Stimulated activated CD8-positive, alpha-beta memory T cell treated with anti-CD3 and anti-CD28 coated beads, Interleukin-2, amount 100 ng/mL, for 48 hours (primary cell): ENCODE measurements at regions not wholly inside any gene's neighbourhood (a gene's known extent, or its start where the extent isn't known, plus 50 kb on each side); places are given as distances from the start of the nearest gene placed in this dataset.

Experiments
- DNase-seq, 2 donors: peaks; one replicate each; pipeline ENCODE4 v3.0.0-alpha.2; 2020; ENCODE audit warnings: low read depth in 2 of 2

DNA sequence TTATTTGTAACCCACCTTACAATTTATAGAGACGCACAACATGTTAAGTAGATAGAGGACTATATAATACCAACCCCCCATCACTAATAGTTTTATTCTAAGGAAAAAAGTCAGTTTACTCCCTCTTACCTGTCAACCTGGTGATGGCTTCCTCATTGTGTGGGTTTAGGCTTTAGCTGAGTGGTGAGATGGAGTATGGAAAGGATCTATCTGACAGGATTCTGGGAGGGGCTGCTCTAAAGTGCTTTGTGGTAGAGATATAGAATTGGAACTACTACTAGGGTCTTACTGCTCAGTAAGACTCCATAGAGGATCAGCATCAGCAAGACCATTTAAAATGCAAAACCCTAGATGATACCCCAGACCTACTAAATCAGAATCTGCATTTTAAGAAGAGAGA is 82.1 kb upstream of the IFNE start:
- DNase-seq = no peak

DNA sequence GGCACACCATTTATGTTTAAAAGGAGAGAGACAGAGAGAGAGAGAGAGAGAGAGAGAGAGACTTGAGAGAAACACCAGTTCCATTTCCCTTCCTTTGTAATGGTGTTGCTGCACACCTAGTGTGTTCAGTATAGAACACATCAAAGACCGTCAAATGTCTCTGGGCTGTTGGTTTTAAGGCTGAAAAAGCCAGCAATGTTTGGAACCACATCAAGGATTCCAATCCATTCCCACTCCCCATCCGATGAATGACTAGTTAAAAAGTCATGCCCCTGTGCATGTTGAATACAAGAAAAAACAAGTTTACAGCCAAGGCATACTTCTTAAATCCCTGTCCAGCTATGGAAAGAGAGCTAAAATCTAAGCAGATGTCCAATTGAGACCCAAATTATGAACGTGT is 83.0 kb upstream of the IFNE start:
- no peak for DNase-seq

DNA sequence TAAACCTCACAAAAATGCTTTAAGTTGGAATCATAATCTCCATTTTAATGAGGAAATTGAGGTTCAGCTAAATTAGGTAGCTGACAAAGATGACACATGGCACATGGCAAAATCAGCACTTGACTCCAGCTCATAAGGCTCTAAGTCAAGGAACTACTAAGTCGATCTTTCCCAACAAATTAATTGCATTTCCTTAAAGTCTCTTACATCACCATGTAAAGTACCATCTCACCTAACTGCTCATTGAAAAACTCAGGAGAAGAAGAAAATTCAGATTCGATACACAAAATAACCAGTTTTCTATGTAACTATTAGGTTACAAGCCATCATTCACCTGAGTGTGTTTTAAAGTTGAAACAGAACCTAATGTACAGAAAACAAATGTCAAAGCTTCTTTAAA is 85.8 kb upstream of the IFNE start:
- DNase-seq = no peak

DNA sequence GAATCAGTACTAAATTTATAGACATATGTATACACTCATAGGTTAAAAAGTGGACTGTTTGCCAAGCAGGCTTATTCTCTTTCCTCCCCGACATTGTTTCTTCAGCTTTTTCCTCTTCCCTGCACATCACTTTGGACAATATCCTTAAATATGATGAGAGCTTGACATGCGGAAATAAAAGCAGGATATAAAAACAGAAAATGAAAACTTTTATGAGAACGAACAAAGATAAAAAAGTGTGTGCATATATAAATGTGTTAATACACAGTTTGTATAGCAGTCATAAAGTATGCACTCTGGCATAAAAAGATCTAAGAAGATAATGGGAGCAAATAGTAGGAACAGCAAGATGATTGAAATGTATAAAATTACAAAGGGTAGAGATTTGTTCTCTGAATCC is 86.4 kb upstream of the IFNE start:
- DNase-seq = no peak

DNA sequence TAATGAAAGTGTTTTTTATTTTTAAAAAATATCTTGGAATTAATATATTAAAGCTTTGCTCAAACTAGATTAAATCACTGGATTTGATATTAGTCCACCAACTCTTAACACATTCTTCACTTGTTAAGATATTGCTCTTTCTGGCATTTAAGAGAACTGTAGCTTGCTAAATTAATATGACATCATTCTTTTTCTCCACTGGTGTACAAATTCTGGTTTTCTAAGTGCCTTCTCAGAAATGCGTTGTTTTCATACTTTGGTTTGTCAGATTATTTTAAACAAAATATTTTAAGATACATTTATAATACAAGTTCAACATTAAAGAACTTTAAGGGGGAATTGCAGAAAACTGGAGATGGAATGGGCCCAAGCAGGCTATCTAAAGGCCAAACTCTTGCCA is 87.6 kb upstream of the IFNE start:
- DNase-seq = no peak

DNA sequence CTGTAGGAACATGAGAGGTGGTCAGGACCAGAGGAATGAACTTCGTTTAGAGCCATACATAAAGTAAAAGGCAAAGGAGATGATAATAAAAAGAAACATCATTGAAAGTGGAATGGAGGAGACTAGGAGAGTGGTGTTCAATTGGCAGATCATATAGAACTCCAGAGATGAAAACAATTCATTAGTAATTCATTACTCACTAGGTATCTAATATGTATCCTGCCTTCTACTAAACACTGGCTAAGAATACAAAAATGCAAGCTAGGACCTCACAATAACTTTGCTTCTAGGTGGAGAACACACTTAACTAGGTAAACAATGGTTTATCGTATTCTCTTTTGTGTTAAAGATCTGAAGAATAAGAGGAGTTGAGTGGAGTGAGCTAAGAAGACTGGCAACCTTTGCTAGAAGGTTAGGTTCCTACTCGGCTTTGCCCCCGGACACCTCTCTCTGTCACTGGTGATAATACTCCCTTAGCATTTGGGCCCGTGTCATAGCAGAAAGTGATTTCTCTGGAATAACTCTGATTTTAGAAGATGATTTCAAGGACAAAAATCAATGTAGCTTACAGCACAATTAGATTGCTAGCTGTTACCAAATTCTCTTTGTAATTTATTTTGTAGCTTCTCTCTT is 88.6 kb upstream of the IFNE start:
- DNase-seq = no peak

DNA sequence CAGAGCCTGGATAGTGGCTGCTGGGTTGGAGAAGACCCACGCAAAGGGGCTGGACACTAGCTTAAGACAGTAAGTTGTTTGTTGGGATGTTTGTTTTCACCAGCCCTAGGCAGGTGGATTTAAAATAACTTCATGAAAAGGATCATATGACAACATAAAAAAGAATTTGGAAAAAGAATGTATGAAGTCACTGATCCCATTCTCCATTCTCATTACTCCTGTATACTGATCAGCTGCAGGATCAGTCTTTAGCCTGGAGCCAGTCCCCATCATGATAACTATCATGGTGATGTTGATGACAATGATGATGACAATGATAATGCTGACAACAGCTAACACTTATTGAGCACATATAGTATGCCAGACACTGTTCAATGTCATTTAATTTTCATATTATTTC is 92.1 kb upstream of the IFNE start:
- DNase-seq = no peak

DNA sequence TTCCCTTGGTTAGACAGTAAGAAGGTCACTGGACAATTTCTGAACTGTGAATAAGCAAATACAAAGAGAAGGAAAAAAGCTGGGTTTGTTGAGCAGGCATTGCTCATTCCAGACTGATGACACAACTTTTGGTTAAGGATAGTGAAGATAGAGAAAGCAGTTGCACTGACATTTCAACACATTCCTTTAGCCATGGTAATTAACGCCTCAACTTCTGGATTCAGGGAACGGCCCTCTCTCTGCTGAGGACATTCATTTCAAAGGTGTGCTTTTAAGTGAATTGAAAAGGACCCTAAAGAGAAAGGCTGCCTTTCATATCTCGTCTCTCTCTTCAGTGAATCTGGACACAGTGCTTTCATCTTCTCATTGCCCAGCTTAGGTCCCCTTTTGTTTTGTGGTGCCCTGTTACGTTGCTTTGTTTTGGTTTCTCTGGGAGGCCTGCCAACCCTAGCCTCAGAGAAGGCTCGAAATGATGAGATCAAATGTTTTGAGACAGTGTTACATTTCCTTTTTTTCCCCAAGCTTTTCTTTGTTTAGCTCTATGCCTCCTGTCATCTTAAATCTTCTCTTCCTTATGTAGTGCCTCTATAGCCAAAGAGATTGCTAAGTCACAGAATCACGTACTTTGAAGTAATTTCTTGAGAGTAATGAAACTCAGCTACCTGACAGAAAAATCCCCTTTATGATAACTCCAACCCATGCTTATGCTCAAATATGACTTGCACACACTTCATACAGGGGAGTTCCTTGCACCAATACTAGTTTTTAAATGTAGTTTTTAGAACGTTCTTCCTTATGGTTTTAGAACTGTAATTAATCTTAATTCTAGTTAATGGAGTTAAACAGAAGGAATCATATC is 94.4 kb upstream of the IFNE start:
- no peak for DNase-seq

DNA sequence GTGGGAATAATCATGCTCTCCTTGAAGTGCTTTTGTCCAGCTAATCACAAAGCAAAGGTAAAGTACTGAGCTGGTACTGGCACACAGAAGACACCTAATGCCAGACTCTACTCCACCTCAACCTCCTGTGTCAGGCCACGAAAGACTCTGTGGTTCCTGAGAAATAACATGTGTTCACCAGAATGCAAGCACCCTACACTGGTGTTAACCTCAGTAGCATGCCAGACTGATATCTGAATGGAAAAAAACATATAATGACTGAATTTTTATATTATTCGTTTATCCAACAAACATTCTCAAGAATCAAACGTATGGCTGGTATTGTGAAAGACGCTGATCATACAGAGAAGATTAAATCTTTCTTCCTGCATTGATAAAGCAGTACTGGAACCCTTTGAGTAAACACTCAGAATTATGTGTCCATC is 97.1 kb upstream of the IFNE start:
- no peak for DNase-seq

DNA sequence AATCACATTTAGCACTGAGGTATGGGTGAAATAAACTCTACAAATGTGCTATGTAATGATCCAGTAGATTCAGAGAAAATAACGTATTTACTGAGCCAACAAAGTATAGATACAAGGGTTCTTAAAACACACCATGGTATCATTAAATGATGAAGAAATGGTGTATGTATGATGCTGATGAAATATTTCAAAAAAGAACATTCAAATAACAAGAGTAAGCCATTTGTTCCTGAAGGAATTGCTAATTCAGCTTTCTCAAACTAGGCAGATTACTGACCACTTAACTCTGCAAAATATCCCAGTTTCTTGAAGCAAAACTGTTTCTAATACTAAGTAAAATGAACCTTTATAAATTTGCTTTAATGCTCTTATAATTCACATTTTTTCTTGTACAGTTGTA is 97.6 kb upstream of the IFNE start:
- no peak for DNase-seq

DNA sequence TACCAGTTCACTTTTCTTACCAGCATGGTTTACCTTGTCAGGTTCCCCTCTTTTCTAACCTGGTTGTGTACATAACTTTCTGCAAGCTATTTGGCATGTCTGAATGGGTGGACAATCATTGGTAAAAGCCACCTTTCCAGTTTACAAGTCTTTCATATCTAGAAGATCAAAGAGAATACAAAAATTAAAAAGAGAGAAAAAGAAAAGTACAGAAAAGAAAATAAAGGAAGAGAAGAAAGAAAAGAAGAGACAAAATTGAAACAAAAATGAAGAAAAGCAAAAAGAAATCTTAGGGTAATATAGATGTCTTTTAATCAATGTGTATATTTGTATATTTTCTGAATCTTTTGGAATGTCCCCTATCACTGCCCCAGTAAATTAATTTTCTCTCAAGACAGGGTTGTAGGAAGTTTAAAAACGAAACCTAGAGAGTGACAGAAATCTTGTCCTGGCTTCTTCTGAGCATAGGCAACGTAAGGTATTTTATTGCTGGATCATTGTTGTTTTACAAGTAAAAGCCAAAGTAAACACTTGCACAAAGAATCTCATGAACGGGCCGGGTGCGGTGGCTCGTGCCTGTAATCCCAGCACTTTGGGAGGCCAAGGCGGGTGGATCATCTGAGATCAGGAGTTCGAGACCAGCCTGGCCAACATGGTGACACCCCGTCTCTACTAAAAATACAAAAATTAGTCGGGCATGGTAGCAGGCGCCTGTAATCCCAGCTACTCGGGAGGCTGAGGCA is 98.7 kb upstream of the IFNE start:
- DNase-seq = no peak

DNA sequence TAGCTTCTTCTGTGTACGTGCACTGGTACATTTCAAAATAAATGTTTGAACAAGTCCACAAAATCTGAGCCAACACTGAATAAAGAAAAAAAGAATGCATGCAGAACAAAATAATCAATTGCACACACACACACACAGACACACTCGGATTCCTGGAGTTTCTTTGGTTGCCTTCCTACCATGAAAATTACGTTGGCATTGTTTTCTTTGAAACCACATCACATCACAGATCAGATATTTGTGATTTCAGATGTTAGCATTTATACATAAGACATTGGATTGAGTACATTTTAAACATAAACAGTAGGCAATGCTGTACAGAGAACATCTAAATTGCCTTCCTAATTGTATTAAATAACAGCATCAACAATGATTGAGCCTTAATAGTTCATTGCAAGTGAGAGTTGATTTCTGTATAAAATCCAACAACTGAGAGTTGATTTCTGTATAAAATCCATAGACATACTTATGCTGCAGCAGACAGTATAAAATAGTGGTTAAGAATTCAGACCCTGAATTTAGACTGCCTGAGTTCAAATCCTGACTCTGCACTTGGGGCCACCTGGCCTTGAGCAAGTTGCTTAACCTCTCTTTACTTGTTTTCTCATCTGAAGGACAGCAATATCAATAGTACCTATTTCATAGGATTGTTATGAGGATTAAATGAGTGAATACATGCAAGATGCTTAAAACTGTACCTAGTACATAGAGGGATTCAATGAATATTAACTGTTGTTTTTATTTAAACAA is 101.7 kb upstream of the IFNE start:
- DNase-seq = no peak

DNA sequence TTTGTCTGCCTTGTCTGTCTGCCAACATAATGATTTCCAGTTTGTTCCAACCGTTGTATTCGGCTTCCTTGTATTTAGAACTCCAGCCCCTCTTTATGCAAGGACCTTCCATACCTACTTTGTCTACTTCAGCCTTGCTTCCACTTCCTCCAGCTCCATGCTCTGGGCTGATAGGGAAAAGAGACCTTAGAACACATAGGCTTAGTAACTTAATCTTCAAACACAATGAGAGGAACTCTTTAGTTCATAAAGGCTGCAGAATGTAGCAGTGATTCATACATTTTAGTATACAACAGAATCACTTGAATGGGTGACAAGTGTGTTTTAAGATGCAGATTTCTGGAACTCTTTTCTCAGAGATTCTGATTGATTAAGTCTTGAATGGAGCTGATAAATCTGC is 102.8 kb upstream of the IFNE start:
- no peak for DNase-seq

DNA sequence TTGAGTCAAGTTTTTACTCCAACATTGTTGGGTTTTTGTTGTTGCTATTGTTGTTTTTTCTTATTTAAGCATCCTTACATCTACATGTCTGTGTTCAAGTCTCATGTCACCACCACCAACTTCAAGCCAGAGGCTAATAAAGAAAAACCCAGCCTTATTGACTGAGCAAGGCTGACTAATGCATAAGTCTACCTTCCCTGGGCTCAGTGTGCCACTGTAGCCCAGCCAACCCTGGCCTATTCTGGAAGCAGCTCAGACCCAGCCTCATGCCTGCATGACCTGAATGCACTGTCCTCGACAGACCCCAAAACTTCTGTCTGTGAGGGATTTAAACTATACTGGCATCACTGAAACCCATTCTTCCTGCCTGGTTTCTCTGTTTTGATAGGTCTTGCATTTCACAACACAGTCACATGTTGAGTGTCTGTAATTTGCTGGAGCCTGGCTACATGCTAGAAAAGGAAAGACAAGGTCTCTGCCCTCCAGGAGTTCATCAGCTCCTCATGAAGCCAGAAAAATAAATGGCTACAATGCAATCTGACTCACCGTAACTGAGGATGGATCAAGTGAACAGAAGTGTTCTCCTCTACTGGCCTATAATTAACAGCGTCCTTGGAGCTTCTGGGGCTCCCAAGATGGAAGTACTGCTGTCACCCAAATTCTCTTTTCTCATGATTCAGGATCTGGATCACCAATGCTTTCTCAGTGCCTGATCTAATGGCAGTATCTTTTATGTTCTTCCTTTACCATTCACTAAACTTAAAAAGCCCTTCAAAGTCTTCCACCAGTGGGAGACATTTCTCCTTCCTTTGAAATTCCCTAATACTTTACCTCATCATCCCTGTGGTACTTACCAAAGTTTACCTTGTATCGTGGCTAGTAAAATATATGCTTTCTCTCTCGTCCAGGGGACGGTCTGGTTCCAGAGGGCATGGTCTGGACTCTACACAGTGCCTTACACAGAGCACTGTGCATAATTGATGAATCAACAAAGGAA is 103.9 kb upstream of the IFNE start:
- no peak for DNase-seq

DNA sequence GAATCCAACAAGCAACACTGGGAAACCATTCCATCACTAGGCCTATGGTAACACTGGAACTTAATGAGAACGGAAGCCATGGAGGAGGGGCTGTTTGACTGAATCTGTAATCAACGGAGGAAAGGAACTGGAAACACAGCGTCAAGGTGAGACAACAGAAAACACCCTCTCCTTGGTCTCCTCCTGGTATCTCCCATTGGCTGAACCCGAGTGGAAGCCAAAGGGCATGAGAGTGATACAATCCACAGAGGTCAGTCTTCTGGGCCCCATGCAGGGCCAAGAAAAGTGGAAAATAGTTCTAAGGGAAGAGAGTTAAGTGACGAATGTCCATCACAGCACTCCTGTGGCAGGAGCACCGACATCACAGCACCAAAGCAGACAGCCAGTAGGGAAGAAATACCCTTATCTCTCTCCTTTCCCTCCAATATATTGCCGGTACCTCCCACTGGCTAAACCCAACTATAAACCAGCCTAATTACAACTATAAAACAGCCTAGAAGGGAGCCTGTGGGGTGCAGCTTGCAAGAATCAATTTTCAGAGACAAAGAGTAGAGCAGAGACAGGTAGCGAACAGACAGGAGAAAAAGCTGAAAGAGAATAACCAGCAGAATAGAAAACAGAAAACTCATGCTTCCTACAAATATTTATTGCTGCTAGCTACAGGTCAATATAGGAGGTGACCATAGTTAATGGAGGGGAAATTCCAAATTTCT is 107.4 kb upstream of the IFNE start:
- no peak for DNase-seq

DNA sequence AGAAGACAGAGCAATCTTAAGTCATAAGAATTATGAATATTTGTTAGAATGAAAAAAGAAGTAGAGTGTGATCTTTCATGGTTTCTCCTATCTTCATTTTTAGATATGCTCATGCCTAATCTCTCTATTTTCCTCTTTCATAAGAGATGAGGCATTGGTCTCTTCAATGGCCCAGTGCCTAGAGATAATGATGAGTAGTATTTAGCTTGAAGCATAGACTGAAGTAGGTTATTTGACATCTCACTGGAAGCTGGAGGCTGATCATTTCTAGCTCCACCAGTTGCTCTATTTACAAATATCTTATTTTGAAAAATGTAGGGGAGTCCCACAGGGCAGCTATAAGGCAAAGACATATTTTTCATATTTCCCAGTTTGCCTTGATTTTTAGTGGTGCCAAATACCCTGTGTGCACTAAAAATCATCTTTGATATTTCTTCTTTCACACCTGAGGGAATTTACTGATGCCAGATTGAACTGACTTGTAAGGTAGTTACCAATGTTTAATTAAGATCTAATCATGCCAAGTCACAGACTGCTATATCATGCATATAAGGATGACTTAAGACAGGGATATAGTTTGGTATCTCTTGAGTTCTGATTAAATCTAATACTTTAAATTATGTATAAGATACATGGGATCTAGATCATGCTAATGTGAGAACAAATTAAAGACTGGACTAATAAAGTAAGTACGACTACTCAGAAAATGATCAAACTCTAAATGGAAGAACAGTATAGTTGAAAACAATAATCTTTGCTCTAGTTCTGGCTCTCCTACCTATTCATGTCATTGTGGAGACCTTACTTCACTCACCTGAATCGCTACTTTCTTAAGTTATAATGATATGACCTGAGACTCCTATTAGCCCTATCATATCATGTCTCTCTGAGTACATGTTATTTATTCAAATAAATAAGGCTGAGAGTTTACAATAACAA is 108.2 kb upstream of the IFNE start:
- no peak for DNase-seq

DNA sequence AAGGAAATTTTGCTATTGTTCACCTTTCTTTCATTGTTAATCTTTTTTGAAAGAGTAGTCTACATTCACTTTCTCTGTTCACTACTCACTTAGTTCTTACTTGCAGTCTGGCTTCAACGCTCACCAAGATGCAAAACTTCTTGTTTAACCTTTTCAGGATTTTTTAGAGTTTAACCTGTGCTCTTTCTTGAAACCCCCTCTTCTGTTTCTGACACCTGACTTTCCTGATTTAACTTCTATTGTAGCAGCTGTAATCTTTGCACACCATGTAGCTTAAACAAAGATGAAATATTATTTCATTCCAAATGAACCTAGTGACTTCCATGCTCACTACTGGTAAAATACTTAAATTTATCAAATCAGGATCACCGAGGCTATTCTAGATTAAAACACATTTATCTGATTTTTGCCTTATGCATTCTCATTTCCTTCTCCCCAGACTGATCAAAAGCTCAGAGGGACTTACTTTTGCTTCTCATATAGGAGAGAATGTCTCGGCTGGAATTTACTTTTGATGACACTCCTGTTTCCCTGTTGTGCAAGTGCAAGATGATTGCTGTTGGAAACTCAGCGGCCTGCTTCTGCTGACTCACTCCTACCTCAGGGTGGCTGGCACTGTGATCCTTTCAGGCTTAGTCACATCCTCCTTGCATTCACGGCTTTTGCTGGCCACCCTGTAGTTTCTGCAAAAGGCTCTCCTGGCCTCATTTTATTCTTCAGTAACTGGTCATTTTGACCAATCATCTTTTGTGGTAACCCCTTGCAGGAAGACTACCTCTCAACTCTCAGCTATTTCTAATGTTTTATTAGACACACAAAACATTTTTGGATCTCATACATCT is 109.3 kb upstream of the IFNE start:
- DNase-seq = peak in 1 of 2 donors; percentile 43

DNA sequence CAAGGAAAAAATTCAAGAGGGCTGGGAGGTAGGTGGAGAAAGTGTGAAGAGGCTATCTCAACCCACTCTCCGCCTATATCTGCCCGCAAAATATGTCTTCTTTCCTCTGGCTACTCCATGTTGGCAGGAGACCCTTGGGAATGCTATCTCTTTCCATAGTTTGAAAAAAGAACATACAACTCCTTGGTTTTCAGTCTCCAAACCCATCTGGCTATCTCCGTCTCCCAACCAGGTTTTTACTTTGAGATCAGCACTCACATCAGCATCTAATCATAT is 109.9 kb upstream of the IFNE start:
- no peak for DNase-seq
